Body of pancreas (tissue), 4 donors: ENCODE measurements at regions not wholly inside any gene's neighbourhood (a gene's known extent, or its start where the extent isn't known, plus 50 kb on each side); places are given as distances from the start of the nearest gene placed in this dataset.

Experiments
- POLR2A ChIP-seq, 3 donors: fragments of 450-650 bp; IDR thresholded peaks; one replicate each; pipeline ENCODE4 v1.6.1; 2016; ENCODE audit warnings: antibody characterized with exemption in 3 of 3, mild to moderate bottlenecking in 2 of 3
- TF ChIP-seq, protein P1 (sequence below), 7 experiments: fragments of 450-650 bp in 4 of 7; fragments of 200-600 bp in 3 of 7; sonication (generic) in 3 of 7; IDR thresholded peaks; one replicate each; pipeline ENCODE4 v1.5.1; 2016 to 2019; ENCODE audit warnings: antibody characterized with exemption in 7 of 7

- TF ChIP-seq, protein P1, sequence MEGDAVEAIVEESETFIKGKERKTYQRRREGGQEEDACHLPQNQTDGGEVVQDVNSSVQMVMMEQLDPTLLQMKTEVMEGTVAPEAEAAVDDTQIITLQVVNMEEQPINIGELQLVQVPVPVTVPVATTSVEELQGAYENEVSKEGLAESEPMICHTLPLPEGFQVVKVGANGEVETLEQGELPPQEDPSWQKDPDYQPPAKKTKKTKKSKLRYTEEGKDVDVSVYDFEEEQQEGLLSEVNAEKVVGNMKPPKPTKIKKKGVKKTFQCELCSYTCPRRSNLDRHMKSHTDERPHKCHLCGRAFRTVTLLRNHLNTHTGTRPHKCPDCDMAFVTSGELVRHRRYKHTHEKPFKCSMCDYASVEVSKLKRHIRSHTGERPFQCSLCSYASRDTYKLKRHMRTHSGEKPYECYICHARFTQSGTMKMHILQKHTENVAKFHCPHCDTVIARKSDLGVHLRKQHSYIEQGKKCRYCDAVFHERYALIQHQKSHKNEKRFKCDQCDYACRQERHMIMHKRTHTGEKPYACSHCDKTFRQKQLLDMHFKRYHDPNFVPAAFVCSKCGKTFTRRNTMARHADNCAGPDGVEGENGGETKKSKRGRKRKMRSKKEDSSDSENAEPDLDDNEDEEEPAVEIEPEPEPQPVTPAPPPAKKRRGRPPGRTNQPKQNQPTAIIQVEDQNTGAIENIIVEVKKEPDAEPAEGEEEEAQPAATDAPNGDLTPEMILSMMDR (IDR thresholded peaks at IDR 0.05), result no peak
- no peak for TF ChIP-seq POLR2A (IDR thresholded peaks at IDR 0.05)
These were observed 101.3 kb upstream of the TBX20 start for GRCh38 chr7:35355199-35355598.
